H7 (cell line): ENCODE measurements at regions not wholly inside any gene's neighbourhood (a gene's known extent, or its start where the extent isn't known, plus 50 kb on each side); places are given as distances from the start of the nearest gene placed in this dataset.

ENCODE experiments used
- DNase-seq: peaks from one replicate; pipeline ENCODE4 v3.0.0; 2012
- H3K27me3 ChIP-seq: 2 replicates; pipeline ENCODE4 v1.6.0; 2011; ENCODE audit warnings: mild to moderate bottlenecking, low read length; ENCODE audit not compliant: control insufficient read depth, insufficient read depth
- H3K36me3 ChIP-seq: replicated peaks from 2 replicates; pipeline ENCODE4 v1.5.1; 2011; ENCODE audit warnings: low read length; ENCODE audit not compliant: control insufficient read depth, insufficient read depth
- H3K4me3 ChIP-seq: 2 replicates; pipeline ENCODE4 v1.5.1; 2011; ENCODE audit warnings: low read depth, mild to moderate bottlenecking, control low read depth, low read length, moderate library complexity; ENCODE audit not compliant: insufficient read depth

- DNase-seq: no peak
- Histone ChIP-seq H3K4me3 (no peak overlapping the region), H3K27me3 (no peaks in the 10 kb centered on the region), H3K36me3 (no peaks in the 10 kb centered on the region)
These were observed 520.2 kb downstream of the RAB28 start for GRCh38 chr4:12963912-12964311.

- H3K27me3 ChIP-seq: no peaks in the 10 kb centered on the region
- no peaks in the 10 kb centered on the region for H3K36me3 ChIP-seq
- no peak overlapping the region for H3K4me3 ChIP-seq
- no peak for DNase-seq
These were observed 520.8 kb downstream of the RAB28 start for GRCh38 chr4:12963291-12963690.

- no peak for DNase-seq
- Histone ChIP-seq H3K36me3 (no peaks in the 10 kb centered on the region), H3K4me3 (no peak overlapping the region), H3K27me3 (no peaks in the 10 kb centered on the region)
These were observed 522.4 kb downstream of the RAB28 start for GRCh38 chr4:12961713-12962112.

DNA sequence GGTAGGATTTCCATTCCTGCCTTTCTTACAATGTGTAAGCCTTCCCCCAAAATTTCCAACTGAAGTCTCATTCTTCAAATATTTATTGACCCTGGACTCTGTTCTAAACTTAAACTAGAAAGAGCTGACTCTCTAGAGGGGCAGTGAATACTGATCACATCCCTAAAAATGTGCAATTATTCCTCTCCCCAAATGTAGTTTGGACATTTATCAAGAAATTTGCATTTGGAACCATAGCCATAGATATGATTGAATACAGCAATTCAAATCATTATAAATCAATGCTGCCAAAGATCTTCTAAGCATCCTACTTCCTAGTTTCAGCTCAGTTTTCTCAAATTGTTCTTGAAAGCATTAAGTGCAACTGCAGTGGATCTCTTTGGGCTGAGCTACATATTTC lies 525.7 kb downstream of the RAB28 start:
- Histone ChIP-seq H3K27me3 (no peaks in the 10 kb centered on the region), H3K4me3 (no peak overlapping the region), H3K36me3 (no peaks in the 10 kb centered on the region)
- no peak for DNase-seq

GRCh38 chr4:12957108-12957507 lies 527.0 kb downstream of the RAB28 start:
- DNase-seq: no peak
- no peak overlapping the region for H3K4me3 ChIP-seq
- no peaks in the 10 kb centered on the region for H3K27me3 ChIP-seq
- H3K36me3 ChIP-seq: no peaks in the 10 kb centered on the region

DNA sequence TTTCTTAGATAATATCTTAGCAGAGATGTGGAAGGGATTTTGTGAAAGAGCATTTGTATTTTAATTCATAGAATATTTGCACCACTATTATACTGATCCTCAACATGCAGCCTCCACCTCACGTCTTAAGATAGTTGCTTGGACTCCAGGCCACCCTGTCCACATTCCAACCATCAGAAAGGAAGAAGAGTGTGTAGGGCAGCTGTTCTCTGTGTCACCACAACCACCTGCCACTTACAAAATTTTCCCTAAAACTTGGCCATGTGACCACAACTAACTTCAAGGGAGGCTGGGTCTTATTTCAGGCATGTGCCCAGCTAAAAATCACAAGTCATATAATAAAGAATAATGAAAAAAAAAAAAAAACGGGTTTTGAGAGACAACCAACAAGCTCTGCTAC lies 528.1 kb downstream of the RAB28 start:
- Histone ChIP-seq H3K36me3 (no peaks in the 10 kb centered on the region), H3K4me3 (no peak overlapping the region), H3K27me3 (no peaks in the 10 kb centered on the region)
- no peak for DNase-seq

DNA sequence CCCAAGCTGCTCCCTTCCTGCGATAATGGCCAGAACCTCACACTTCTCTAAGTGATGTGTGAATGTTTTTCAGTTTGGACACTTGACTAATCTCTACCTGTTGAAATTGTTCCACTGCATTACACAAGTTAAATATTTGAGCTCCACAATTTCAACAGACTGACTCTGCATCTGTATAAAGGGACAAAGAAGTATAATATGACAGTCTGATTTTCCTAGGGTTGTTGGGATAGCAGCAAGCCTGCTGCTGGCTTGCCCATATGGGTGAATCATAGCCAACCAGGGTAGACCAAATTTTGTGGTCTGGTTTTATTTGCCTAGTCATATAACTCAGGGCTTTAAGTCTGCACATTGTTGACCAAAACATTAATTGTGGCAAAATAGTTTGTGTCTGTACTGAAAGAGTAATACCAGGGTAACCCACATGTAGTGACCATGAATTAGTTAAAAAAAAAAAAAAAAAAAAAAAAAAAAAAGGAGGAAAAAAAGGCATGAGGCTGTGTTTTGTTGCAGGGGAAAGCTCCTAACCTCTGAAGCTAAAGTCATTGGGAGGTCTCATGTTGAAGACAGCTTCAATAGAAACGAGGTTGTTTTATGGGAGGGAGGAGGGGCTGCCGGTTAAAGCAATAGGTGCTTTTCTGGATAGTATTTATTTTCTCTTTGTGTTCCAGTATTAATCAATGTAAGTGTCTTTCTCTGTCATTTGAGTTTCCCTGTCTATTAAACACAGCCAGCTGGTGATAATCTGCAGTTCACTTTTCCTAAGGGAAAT lies 534.2 kb downstream of the RAB28 start:
- Histone ChIP-seq H3K27me3 (no peaks in the 10 kb centered on the region), H3K4me3 (no peak overlapping the region), H3K36me3 (no peaks in the 10 kb centered on the region)
- DNase-seq: no peak

DNA sequence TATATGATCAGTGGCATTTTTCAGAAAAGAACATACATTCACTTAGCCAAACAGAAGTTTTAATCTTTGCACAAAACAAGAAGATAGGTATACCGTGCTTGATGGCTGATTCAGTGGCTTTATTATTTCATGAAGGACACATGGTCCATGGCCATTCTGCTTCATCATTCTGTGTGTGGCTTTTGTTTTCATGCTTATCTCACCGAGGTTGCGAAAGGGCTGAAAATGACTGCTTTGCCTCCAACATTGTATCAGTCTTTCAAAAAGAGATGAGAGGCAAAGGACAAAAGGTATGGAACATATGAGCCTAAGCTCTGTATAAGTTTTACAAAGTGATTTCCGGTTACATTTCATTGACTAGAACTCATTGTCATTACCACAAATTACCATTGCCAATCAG lies 541.1 kb downstream of the RAB28 start:
- Histone ChIP-seq H3K27me3 (no peaks in the 10 kb centered on the region), H3K36me3 (no peaks in the 10 kb centered on the region), H3K4me3 (no peak overlapping the region)
- DNase-seq: no peak

DNA sequence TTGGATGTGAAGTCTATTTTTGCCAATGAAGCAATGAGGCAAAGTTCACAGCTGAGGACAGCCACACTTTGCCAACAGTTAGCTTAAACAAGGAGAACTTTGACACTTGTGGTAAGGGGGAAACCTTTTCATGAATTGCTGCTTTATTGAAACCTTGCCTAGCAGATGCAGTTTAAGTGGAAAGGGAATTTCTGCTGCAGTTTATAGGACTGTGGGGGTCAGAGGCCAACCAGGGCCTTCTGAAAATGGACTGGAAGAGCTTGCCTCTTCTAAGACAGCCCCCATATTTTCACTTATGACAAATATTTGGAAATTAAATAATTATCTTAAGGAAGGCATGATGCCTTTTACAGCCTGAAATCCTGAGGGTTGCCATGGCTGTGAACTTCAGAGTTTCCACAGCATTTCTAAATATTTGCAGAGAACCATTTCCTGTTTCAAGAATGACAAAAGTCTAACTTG lies 550.3 kb downstream of the RAB28 start:
- Histone ChIP-seq H3K27me3 (no peaks in the 10 kb centered on the region), H3K4me3 (no peak overlapping the region), H3K36me3 (no peaks in the 10 kb centered on the region)
- DNase-seq: no peak

GRCh38 chr4:12932203-12932788 lies 551.8 kb downstream of the RAB28 start:
- no peaks in the 10 kb centered on the region for H3K36me3 ChIP-seq
- no peaks in the 10 kb centered on the region for H3K27me3 ChIP-seq
- no peak overlapping the region for H3K4me3 ChIP-seq
- no peak for DNase-seq

GRCh38 chr4:12929784-12930183 lies 554.4 kb downstream of the RAB28 start:
- no peaks in the 10 kb centered on the region for H3K27me3 ChIP-seq
- H3K36me3 ChIP-seq: no peaks in the 10 kb centered on the region
- no peak for DNase-seq
- no peak overlapping the region for H3K4me3 ChIP-seq

DNA sequence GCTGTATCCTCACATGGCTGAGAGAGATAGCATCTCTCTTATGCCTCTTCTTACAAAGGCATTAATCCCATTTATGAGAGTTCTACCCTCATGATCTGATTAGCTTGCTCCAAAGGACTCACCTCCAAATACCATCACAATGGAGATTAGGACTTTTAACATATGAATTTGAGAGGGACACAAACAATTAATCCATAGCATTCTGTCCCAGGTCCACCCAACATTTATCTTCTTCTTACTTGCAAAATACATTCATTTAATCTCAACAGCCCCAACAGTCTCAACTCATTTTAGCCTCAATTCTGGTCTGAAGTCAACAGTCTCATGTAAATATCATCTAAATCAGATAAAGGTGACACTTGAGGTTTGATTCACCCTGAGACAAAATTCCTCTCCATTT lies 555.4 kb downstream of the RAB28 start:
- Histone ChIP-seq H3K27me3 (no peaks in the 10 kb centered on the region), H3K4me3 (no peak overlapping the region), H3K36me3 (no peaks in the 10 kb centered on the region)
- DNase-seq: no peak

DNA sequence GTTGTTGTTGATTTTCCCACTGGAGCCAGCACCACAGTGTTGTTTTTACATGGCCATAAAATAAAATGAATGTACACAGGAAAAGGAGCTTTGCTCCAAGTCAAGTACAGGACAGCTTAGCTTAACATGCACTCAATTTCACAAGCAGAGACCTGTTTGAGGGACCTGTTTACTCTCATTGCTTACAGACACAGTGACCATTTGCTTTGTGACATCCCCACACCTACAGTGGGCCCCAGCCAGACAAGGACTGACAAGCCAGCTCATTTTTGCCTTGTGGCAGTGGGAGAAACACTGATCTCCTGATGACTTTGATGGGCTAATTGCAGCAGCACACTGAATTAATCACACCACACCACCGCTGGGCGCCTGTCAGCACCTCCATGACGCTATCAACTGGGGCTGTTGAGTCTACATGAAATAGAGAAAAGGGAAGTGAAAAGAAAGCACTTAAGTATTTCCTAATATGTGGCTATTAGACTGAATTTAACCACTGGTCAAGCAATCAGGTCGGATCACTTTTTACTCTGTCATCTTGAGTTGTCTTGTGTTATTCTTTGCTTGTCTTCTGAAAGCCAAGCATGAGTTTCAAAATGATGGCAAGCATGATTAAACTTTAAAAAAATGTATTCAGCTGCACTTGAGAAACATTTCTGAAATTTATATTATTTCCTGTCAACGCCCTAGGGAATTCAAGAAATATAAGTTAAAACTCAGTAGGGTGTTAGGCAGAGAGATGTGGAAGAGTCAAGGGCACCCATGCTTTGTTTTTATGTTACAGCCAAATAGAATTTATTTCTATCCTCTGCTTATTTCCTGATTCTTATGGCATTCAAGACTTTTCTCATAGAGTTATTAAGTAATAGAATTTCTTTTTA lies 557.7 kb downstream of the RAB28 start:
- Histone ChIP-seq H3K36me3 (no peaks in the 10 kb centered on the region), H3K4me3 (no peak overlapping the region), H3K27me3 (no peaks in the 10 kb centered on the region)
- DNase-seq: no peak

GRCh38 chr4:12924728-12925320 lies 559.3 kb downstream of the RAB28 start:
- H3K27me3 ChIP-seq: no peaks in the 10 kb centered on the region
- no peak overlapping the region for H3K4me3 ChIP-seq
- no peak for DNase-seq
- H3K36me3 ChIP-seq: no peaks in the 10 kb centered on the region
